HepG2 (cell line): ENCODE measurements at regions not wholly inside any gene's neighbourhood (a gene's known extent, or its start where the extent isn't known, plus 50 kb on each side); places are given as distances from the start of the nearest gene placed in this dataset.

ENCODE experiments used
- CBX2 ChIP-seq, 2 experiments: fragments of 200-600 bp in 1 of 2; sonication (generic); formaldehyde crosslinking in 1 of 2; IDR thresholded peaks; 2 replicates each; pipeline versions ENCODE4 v1.7.0 to v1.8.1; 2018 to 2022; ENCODE audit warnings: low read depth in 2 of 2, low read length in 1 of 2, mild to moderate bottlenecking in 1 of 2, missing genetic modification reagents in 1 of 2
- CEBPG ChIP-seq: IDR thresholded peaks from 2 replicates; pipeline ENCODE4 v1.6.1; 2016
- ERF ChIP-seq: IDR thresholded peaks from 2 replicates; pipeline ENCODE4 v1.6.1; 2018; ENCODE audit warnings: missing biosample characterization, missing genetic modification reagents
- HOXA3 ChIP-seq: sonication (generic); formaldehyde crosslinking; IDR thresholded peaks from 2 replicates; pipeline ENCODE4 v1.5.0; 2020; ENCODE audit warnings: missing genetic modification reagents
- KLF11 ChIP-seq: IDR thresholded peaks from 2 replicates; pipeline ENCODE4 v1.6.1; 2016; ENCODE audit warnings: missing compliant biosample characterization
- KLF9 ChIP-seq: IDR thresholded peaks from 2 replicates; pipeline ENCODE4 v1.6.1; 2016; ENCODE audit warnings: low read depth
- MIER3 ChIP-seq: IDR thresholded peaks from 2 replicates; pipeline ENCODE4 v1.6.1; 2016; ENCODE audit warnings: missing compliant biosample characterization, borderline replicate concordance
- PHF5A ChIP-seq: IDR thresholded peaks from one replicate; pipeline ENCODE4 v1.6.1; 2018; ENCODE audit warnings: low read depth, missing genetic modification reagents; ENCODE audit not compliant: unreplicated experiment
- POGZ ChIP-seq: sonication (generic); formaldehyde crosslinking; IDR thresholded peaks from 2 replicates; pipeline ENCODE4 v1.4.0; 2020; ENCODE audit warnings: mild to moderate bottlenecking, missing genetic modification reagents
- RXRA ChIP-seq: sonication (generic); formaldehyde crosslinking; IDR thresholded peaks from 2 replicates; pipeline ENCODE4 v1.5.1; 2020; ENCODE audit warnings: missing genetic modification reagents
- SRY ChIP-seq: sonication (generic); formaldehyde crosslinking; IDR thresholded peaks from 2 replicates; pipeline ENCODE4 v1.8.0; 2022; ENCODE audit warnings: mild to moderate bottlenecking, missing genetic modification reagents
- ZKSCAN8 ChIP-seq: IDR thresholded peaks from 2 replicates; pipeline ENCODE4 v1.6.1; 2016; ENCODE audit warnings: borderline replicate concordance, missing genetic modification reagents, missing compliant biosample characterization
- ZNF121 ChIP-seq: sonication (generic); formaldehyde crosslinking; IDR thresholded peaks from 2 replicates; pipeline ENCODE4 v1.5.0; 2020; ENCODE audit warnings: mild to moderate bottlenecking, missing genetic modification reagents
- ZNF614 ChIP-seq: IDR thresholded peaks from 2 replicates; pipeline ENCODE4 v1.6.1; 2018; ENCODE audit warnings: missing biosample characterization, missing genetic modification reagents, inconsistent platforms, borderline replicate concordance
- ZNF790 ChIP-seq: sonication (generic); formaldehyde crosslinking; IDR thresholded peaks from 2 replicates; pipeline ENCODE4 v1.8.0; 2022; ENCODE audit warnings: missing genetic modification reagents, mild to moderate bottlenecking, borderline replicate concordance
- TF ChIP-seq, protein P1 (sequence below): sonication (generic); formaldehyde crosslinking; IDR thresholded peaks from 2 replicates; pipeline ENCODE4 v1.9.0; 2021; ENCODE audit warnings: mild to moderate bottlenecking, missing genetic modification reagents
- TF ChIP-seq, protein P2 (sequence below): IDR thresholded peaks from 2 replicates; pipeline ENCODE4 v1.6.1; 2016; ENCODE audit warnings: mild to moderate bottlenecking
- TF ChIP-seq, protein P3 (sequence below): sonication (generic); formaldehyde crosslinking; IDR thresholded peaks from 2 replicates; pipeline ENCODE4 v1.4.0; 2020; ENCODE audit warnings: missing genetic modification reagents, borderline replicate concordance

DNA sequence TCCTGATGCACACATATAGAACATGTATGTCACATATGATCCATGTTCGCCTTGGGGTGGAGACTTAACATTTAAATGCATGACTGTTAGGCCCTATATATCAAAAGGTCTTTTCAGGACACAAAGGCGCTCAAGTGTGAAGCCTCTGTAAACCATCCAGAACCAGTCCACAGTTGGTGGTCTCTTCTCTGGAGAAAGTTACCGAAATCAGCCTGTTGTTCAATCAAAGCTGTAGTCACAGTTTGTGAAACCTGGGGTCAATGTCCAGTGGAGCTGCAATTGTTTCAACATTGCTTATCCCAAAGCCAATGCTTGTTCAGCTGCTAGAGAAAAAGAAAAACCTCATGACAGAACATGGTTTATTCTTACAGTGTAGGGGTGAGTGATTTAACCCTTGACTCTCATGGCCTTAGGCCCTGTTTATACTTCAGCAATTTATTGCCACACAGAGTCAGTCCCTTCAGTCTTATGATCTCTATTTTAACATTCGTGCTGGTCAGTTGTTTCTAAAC, 193.6 kb upstream of the CST7 start (continued):
- TF ChIP-seq, protein P1, sequence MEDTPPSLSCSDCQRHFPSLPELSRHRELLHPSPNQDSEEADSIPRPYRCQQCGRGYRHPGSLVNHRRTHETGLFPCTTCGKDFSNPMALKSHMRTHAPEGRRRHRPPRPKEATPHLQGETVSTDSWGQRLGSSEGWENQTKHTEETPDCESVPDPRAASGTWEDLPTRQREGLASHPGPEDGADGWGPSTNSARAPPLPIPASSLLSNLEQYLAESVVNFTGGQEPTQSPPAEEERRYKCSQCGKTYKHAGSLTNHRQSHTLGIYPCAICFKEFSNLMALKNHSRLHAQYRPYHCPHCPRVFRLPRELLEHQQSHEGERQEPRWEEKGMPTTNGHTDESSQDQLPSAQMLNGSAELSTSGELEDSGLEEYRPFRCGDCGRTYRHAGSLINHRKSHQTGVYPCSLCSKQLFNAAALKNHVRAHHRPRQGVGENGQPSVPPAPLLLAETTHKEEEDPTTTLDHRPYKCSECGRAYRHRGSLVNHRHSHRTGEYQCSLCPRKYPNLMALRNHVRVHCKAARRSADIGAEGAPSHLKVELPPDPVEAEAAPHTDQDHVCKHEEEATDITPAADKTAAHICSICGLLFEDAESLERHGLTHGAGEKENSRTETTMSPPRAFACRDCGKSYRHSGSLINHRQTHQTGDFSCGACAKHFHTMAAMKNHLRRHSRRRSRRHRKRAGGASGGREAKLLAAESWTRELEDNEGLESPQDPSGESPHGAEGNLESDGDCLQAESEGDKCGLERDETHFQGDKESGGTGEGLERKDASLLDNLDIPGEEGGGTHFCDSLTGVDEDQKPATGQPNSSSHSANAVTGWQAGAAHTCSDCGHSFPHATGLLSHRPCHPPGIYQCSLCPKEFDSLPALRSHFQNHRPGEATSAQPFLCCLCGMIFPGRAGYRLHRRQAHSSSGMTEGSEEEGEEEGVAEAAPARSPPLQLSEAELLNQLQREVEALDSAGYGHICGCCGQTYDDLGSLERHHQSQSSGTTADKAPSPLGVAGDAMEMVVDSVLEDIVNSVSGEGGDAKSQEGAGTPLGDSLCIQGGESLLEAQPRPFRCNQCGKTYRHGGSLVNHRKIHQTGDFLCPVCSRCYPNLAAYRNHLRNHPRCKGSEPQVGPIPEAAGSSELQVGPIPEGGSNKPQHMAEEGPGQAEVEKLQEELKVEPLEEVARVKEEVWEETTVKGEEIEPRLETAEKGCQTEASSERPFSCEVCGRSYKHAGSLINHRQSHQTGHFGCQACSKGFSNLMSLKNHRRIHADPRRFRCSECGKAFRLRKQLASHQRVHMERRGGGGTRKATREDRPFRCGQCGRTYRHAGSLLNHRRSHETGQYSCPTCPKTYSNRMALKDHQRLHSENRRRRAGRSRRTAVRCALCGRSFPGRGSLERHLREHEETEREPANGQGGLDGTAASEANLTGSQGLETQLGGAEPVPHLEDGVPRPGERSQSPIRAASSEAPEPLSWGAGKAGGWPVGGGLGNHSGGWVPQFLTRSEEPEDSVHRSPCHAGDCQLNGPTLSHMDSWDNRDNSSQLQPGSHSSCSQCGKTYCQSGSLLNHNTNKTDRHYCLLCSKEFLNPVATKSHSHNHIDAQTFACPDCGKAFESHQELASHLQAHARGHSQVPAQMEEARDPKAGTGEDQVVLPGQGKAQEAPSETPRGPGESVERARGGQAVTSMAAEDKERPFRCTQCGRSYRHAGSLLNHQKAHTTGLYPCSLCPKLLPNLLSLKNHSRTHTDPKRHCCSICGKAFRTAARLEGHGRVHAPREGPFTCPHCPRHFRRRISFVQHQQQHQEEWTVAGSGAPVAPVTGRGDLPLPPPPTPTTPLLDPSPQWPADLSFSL (CRISPR knock-in tag), result peak; percentile 41; the same call in 1 of the 2 replicates
- TF ChIP-seq MIER3, result peak; percentile 52; the same call in 1 of the 2 replicates
- TF ChIP-seq POGZ (CRISPR knock-in tag), result 0 out of 2 replicates have a peak, but pooled peaks have one; percentile 46
- 0 out of 2 replicates have a peak, but pooled peaks have one; percentile 23 for TF ChIP-seq KLF9 (CRISPR knock-in tag)
- TF ChIP-seq KLF11, result no peak
- TF ChIP-seq ZNF614 (CRISPR knock-in tag), result peak; percentile 91; the same call in 1 of the 2 replicates
- TF ChIP-seq, protein P2, sequence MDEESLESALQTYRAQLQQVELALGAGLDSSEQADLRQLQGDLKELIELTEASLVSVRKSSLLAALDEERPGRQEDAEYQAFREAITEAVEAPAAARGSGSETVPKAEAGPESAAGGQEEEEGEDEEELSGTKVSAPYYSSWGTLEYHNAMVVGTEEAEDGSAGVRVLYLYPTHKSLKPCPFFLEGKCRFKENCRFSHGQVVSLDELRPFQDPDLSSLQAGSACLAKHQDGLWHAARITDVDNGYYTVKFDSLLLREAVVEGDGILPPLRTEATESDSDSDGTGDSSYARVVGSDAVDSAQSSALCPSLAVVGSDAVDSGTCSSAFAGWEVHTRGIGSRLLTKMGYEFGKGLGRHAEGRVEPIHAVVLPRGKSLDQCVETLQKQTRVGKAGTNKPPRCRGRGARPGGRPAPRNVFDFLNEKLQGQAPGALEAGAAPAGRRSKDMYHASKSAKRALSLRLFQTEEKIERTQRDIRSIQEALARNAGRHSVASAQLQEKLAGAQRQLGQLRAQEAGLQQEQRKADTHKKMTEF (CRISPR knock-in tag), result 0 out of 2 replicates have a peak, but pooled peaks have one; percentile 28
- peak; percentile 50 for TF ChIP-seq PHF5A (CRISPR knock-in tag)
- TF ChIP-seq ZKSCAN8 (CRISPR knock-in tag), result peak; percentile 50; the same call in 1 of the 2 replicates
- no peak for TF ChIP-seq ZNF121 (CRISPR knock-in tag)
- TF ChIP-seq ERF (CRISPR knock-in tag), result 0 out of 2 replicates have a peak, but pooled peaks have one; percentile 18
- no peak for TF ChIP-seq CBX2 (IDR thresholded peaks at IDR 0.05; ENCODE audit: low read depth, low read length)
- TF ChIP-seq CBX2 (CRISPR knock-in tag; IDR thresholded peaks at IDR 0.05; ENCODE audit: low read depth), result 0 out of 2 replicates have a peak, but pooled peaks have one; percentile 45
- no peak for TF ChIP-seq SRY (CRISPR knock-in tag)
- TF ChIP-seq CEBPG (CRISPR knock-in tag), result peak; percentile 89
- peak; percentile 57; the same call in 1 of the 2 replicates for TF ChIP-seq RXRA
- TF ChIP-seq, protein P3, sequence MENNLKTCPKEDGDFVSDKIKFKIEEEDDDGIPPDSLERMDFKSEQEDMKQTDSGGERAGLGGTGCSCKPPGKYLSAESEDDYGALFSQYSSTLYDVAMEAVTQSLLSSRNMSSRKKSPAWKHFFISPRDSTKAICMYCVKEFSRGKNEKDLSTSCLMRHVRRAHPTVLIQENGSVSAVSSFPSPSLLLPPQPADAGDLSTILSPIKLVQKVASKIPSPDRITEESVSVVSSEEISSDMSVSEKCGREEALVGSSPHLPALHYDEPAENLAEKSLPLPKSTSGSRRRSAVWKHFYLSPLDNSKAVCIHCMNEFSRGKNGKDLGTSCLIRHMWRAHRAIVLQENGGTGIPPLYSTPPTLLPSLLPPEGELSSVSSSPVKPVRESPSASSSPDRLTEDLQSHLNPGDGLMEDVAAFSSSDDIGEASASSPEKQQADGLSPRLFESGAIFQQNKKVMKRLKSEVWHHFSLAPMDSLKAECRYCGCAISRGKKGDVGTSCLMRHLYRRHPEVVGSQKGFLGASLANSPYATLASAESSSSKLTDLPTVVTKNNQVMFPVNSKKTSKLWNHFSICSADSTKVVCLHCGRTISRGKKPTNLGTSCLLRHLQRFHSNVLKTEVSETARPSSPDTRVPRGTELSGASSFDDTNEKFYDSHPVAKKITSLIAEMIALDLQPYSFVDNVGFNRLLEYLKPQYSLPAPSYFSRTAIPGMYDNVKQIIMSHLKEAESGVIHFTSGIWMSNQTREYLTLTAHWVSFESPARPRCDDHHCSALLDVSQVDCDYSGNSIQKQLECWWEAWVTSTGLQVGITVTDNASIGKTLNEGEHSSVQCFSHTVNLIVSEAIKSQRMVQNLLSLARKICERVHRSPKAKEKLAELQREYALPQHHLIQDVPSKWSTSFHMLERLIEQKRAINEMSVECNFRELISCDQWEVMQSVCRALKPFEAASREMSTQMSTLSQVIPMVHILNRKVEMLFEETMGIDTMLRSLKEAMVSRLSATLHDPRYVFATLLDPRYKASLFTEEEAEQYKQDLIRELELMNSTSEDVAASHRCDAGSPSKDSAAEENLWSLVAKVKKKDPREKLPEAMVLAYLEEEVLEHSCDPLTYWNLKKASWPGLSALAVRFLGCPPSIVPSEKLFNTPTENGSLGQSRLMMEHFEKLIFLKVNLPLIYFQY (CRISPR knock-in tag), result 0 out of 2 replicates have a peak, but pooled peaks have one; percentile 35
- TF ChIP-seq HOXA3, result peak; percentile 55; the same call in 1 of the 2 replicates
- no peak for TF ChIP-seq ZNF790
